HG03066 (cell line): ENCODE measurements at regions not wholly inside any gene's neighbourhood (a gene's known extent, or its start where the extent isn't known, plus 50 kb on each side); places are given as distances from the start of the nearest gene placed in this dataset.
"Not testable (repeated sequence)": the region's sequence is repeated elsewhere in the genome, so short reads cannot be mapped to it uniquely, and the experiment has no call there.

Experiments used
- ATAC-seq: cut with Tn5 transposase; IDR thresholded peaks from one replicate; pipeline ENCODE4 v1.9.1; 2021; ENCODE audit warnings: low read depth; ENCODE audit not compliant: unreplicated experiment

DNA sequence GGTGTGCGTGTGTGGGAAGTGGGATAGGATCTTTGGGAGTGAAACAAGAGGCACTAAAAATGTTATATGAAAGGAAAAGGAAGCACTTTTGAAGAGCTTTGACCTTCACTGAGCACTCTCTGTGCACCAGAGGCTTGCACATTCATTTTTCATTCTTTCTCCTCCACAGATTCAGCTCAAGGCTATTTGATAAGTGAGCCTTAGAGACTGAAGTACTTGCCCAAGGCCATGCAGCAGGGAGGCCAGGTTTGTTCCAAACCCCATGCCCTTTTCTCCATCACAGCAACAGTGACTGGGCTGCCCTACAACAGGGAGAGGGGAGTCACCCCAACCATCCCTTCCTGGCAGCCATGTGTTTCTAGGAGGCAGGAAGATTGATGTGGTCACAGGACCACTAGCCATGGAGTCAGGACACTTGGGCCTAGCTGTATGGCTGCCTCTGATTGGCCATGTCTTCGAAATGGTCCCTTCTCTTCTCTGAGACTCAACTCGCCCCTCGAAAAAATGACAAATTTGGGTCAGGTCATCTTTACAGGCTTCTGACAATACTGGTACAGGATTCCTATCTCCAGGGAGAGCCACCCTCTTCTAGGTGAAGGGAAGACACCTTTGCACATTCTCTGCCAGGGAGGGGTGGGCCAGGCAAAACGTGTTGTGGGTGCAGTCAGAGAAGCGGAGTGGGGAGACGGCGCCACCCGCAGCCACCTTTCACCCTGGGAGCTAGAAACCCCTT, 123.5 kb upstream of the MYCN start:
- ATAC-seq, result no peak

DNA sequence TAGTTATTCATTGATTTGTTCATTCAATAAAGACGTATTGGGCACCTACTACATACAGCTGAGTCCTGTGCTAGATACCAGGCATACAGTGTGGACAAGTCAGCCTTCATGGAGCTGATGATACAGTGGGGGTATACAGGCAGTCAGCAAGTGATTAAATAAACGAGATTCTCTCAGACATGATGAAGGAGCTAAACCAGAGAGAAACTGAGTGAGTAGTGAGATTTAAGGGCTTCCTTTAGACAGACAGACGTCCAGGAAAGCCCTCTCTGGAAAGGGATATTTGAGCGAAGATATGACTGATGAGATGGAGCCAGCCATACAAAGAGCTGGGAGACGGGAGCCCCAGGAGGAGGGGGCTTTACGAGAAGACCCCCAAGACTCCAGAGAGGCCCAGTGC, 122.6 kb upstream of the MYCN start:
- ATAC-seq, result no peak

DNA sequence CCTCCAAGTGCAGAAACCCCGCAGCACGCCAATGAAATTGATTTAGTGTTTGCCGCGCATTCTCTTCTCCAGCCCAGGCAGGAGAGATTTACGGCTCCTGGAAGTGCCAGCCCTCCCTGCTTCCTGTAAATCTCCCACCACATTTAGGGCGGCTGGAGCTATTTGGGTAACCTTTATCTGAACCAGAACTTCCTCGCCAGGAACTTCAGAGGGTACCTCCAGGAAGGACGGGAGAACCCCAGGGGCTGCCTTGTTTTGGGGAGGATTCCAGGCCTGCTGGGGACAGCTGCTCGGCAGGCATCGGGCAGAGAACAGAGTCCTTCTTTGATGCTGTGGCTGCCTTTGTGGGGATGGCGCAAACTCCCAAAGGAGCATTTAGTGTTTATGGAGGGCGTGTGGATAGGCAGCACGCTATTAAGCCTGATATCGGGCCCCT, 122.0 kb upstream of the MYCN start:
- no peak for ATAC-seq

DNA sequence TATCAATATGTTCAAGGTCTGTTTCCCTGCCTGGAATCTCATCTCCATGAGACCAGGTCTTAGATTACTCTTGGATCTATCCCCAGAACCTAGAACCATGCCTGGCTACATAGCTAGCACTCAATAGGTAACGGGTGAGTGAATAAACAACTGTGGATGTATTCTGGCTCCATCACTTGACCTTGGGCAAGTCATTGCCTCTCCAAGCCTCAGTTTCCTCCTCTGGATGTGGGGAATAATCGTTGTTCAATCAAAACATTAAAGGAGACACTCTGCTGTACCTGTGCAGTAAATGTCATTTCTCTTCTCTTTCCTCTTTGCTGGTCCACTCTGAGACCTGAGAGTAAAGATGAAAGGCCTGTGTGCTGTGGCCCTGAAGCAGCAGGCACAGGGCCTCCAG, 121.5 kb upstream of the MYCN start:
- no peak for ATAC-seq

DNA sequence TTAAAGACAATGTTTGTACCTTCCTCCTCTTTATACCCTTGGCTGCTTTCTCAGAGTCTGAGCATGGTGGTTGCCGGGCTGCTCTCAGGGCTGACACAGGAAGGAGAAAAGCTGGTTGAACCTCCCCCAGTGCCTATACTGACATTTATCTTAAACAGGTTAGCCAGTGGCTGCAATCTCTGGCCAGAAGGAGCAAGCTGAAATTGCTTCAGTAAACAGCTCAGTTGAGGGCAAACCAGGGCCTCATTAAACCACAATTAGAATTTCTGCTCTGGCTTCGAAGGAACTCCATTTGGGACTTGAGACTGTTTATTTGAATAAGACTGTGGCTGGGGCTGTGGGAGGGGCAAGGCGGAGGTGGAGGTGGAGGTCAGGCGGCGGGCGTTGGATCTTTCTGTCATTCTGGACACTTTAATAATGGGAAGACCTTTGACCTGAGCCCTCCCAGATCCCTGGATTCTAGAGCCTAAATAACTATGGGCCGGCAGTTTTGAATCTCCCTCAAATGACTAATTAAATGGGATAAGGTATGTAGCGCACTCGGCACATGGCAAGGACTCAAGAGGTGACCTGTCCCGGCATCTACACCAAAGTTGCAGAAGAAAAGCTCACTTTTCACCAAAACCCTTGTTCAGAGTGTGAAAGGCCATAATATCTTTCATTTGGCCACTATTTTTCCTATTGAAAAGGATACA, 120.6 kb upstream of the MYCN start:
- ATAC-seq, result no peak

DNA sequence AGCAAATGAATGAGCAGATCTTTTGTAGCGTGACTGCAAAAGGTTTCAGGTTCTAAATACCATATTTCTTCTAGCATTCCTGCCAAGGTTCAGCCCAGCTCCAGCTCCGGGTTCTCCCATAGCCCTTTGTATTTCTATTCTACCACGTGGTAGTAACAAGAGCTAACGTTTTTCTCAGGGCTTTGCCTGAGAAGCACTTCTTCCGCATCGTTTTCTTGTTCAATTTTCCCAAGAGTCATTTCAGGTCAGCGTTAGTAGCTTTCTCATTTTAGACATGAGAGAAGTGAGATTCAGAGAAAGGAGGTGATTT, 120.1 kb upstream of the MYCN start:
- no peak for ATAC-seq

DNA sequence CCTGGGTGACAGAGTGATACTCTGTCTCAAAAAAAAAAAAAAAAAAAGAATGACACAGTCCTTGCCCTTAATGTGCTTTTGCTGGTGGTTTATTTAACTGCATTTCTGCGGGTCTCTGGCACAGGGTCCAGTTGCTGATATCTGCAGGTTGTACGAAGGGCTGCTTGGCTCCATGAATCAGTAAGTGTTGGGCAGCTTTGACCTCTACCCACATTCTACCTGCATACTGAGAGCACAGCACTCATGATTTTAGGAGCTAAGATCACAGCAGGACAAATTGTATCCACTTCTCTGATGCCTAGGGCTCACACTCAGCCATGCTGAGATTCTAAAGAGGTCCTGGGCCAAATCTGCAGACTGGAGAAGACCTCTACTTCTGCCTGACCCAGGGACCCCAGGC, 119.4 kb upstream of the MYCN start:
- ATAC-seq, result no peak

DNA sequence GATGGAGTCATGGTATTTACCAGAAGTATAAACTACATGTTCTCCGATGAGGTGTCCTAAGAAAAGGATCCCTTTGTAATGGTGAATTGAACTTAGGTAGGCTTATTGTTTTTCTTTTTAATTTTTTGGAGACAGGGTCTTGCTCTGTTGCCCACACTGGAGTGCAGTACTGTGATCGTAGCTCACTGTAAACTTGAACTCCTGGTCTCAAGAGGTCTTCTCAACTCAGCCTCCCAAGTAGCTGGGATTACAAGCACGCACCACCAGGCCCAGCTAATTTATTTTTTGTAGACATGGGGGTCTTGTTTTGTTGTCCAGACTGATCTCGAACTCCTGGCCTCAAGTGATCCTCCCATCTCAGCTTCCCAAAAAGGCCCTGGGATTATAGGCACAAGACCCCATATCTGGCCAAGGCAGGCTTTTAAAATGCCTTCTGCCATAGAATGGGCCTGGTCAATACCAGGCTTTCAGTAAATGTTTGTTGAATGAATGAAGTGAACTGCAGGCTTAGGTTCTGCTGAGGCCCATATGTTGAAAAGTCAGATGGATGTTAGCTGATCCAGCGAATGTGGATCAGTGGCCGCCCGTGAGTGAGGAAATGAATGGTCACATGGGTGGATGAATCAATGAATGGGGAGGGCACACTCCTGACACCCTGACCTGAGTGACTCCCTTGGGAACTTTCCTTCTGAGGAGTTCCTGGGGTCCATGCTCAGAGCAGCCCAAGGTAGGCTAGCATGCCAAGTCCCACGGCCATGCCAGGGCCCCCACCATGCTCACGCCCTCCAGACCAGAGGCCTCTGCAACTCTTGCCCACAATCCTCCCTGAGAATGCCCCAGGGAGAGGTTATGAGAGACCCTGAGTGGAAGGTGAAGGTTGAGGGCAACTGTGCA, 118.0 kb upstream of the MYCN start:
- ATAC-seq, result no peak

DNA sequence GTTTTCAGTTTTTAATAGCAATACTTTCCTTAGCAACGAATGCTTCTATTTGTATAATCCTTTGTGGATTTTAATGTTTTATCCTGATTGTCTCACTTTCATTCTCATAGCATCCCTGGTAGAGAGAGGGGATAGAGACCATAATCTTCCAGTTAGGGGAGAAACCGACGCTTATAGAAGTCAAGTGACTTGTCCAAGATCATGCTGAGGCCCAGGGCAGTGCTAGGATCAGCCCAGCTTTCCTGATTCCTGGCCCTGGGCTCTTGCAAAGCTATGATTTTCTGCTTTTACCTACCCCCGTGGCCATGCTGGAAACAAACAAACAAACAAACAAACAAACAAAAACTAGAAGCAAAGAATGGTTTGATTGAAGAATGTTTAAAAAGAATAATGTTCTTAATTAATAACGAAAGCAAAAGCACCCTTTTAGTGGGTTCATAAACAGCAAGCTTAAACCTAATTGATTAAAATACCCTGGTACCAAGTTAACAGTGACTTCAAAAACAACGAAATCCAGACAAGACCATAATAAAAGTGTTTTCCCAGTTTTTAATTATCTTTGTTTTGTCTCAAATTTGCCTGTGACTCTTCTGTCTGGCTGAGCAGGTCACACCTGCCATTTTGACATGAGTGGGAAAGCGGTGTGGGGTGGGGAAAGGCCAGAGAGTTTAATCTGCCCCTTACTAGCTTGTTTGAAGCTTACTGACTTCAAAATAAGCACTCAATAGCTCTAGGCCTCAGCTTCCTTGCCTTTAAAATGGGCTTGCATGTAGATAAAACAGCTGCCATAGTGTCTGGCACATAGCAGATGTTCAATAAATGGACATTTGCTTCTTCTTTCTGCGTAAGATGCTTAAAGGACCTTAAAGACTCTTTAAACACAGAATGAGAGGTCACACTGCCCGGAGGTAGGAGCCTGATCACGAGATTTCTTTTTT, 116.6 kb upstream of the MYCN start:
- ATAC-seq, result no peak

DNA sequence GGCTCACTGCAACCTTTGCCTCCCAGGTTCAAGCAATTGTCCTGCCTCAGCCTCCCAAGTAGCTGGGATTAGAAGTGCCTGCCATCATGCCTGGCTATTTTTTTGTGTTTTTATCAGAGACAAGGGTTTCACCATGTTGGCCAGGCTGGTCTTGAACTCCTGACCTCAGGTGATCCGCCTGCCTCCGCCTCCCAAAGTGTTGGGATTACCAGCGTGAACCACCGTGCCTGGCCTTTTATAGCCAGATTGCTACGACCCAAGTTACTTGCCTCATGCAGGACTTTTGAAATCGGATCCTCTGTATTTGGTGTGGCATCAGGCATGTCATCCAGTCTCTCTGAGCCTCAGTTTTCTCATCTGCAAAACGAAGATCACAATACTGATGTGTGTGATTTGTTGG, 115.9 kb upstream of the MYCN start:
- ATAC-seq, result not testable (repeated sequence)

DNA sequence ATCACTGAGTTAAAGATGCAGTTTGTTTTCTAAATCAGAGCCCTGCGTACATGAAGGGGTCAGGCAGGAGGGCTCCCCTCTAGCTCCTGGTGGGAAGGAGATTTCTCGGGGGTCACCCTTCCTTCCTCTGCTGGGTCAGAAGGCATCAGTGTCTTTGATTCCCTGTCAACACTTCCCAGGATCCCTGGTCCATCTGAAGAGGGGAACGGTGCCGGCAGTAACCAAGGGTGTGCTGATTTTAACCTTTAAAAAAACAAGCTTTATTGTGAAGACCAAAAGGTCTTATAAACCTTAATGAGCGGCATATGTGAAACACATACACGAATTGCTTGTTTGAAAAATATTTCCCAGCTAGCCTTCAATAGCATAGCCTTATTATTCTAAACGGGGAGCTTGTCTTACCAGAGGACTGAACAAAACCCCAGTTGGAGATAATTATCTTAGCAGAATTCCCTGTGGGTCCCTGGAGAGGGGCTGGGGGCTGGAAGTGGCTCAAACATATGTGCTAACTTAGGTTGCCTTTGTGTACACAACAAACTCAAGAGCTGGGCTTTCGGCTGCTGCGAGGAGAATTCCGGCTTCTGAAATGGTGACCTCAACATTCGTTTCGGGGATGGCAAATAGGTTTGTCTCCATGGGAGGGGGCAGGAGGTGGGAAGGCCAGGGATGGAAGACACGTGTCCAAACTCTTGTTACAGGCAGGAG, 114.9 kb upstream of the MYCN start:
- ATAC-seq, result no peak

DNA sequence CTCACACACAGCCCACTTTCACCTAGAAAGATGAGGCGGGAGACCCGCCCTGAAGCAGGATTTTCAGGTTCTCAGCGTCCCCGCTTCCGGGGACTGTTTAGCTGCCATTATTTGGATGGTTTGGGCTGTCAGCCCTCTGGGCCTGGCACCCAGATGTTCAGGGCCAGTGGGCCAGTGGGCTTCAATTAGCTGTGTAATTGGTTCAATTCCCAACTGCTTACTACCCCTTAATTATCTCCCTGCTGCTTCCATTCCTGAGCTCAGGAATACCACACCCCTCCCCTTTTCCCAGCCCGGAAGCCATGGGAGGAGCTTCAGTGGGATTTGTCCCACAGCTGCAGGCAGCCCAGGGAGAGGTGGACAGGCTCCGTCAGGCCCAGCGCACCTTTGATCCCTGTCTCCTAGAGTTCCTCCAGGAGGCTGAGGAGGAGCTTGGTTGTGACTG, 114.1 kb upstream of the MYCN start:
- no peak for ATAC-seq

DNA sequence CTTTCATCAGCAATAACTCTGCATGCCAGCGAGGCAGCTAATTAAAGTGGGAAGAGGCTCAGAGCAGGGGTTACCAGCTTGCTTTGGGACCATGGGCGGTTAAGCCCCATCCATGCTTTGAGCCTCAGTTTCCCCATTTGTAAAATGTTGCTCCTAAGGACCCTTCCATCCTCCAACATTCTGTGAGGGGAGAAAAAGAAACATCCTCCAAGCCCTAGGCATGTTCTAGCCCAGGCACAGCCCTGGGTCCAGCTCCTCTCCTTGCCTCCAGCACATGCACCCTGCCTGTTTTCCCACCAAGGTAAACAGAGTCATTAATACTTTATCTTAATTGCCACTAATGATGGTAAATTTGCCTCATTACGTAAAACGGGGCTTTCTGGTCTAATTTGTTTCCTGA, 113.3 kb upstream of the MYCN start:
- no peak for ATAC-seq

DNA sequence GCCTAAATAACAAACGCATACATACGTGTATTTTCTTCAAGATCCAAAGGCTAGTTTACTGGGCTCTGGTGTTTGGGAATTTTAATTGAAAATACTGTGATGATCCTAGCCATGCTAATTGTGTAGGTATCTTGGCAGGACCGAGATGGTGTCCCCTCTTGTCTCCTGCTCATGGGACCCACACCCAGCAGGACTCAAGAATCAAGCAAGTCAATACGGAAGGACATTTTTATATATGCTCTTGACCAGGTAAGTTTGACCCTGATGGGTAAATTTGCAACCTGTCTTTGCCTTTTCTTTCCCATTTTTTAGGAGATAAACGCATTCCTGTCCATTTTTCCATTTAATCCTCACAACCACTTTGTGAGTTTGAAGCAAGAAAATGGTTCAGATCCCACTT, 111.8 kb upstream of the MYCN start:
- ATAC-seq, result no peak

DNA sequence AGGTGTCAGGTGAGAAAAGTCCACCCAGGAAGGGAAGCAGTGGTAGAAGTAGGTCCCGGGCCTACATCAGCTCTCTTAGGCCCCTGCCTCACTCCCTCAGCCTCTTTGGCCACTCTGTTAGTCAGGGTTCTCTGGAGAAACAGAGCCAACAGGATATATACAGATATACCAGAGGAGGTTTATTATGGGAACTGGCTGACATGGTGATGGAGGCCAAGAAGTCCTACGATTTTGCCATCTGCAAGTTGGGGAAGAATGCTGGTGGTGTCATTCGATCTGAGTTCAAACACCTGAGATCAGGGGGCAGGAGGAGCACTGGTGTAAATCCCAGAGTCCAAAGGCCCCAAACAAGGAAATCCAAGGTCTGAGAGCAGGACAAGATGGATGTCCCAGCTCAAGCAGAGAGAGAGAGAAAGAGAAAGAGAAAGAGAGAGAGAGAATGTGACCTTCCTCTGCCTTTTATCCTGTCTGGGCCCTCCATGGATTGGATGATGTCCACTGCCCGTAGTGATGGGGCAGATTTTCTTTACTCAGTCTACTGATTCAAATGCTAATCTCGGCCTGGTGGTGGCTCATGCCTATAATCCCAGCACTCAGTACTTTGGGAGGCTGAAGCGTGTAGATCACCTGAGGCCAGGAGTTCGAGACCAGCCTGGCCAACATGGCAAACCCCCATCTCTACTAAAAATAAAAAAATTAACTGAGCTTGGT, 111.1 kb upstream of the MYCN start:
- ATAC-seq, result no peak

DNA sequence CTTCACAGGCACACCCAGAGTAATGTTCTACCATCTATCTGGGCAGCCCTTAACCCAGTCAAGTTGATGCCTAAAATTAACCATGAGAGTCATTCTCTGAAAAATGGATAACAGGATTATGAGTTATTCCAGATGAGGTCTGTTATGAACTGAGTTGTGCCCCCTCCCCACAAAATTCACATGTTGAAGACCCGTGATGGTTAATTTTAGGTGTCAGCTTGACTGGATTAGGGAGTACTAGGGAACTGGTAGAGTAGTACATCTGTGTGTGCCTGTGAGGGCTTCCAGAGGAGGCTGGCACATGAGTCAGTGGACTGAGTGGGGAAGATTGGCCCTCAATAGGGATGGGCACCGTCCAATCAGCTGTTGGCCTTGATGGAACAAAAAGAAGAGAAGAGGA, 110.4 kb upstream of the MYCN start:
- no peak for ATAC-seq

DNA sequence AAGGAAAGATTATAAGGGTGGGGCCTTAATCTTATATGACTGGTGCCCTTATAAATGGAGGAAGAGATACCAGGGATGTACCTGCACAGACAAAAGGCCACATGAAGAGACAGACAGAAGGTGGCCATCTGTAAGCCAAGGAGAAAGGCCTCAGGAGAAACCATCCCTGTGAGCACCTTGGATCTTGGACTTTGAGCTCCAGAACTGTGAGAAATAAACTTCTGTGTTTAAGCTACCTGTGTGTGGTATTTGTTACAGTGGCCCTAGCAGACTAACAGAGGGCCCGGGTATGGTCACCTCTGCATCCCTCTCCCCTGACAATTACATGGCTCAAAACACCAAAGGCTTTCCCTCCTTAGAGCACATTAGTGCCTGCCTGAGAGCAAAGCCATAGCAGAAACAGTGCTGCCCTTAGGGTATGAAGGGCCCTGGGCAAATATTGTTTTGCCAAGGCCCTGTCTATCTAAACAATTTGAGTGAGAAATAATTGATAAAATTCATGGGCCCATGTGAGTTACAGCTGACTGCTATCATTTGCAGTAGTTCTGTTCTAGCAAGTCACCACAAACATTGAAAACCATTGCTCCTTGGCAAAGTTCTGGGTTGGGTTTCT, 109.3 kb upstream of the MYCN start:
- ATAC-seq, result no peak

DNA sequence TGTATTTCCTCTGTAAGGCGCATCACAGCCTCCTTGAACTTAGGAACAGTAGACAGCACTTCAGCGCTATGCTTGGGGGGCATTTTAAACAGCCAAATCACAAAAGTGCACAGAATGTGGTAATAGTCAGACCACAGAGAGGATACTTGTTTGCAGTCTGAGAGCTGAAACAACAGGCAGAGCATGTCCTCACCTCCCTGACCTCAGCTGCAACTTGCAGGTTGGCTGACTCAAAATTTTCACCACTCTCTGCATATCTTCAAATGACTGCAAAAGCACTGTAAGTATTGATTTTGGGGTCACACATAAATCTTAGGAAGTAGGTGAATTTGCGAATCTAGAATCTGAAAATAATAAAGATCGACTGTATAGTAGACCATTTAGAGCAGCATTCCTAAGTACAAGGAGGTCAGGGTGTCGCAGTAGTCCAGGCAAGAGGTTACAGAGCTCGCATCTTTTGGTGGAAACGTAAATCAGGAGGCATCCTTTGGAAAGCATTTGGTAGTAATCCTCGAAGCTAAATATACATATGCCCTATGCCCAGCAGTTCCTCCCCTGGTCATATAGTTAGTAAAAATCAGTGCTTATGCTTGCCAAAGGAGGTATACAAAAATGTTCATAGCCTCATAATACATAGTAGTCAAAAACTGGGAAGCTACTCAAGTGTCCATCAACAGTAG, 108.2 kb upstream of the MYCN start:
- ATAC-seq, result no peak
